ENCODE measurements at regions not wholly inside any gene's neighbourhood (a gene's known extent, or its start where the extent isn't known, plus 50 kb on each side); places are given as distances from the start of the nearest gene placed in this dataset.

GRCh38 chr11:87397011-87397865, 359.5 kb downstream of the TMEM135 start:
- no peak for DNase-seq (ENCODE audit: low spot score)
- H3K27me3 Mint-ChIP-seq (ENCODE audit: insufficient read depth): peaks cover 5% of the 10 kb centered on the region
- intact Hi-C loops (cut with micrococcal nuclease): no loop called here
- H3K4me3 Mint-ChIP-seq: no peak overlapping the region
- H3K36me3 Mint-ChIP-seq (ENCODE audit: low read depth): no peaks in the 10 kb centered on the region
- no peaks in the 10 kb centered on the region for H3K9me3 Mint-ChIP-seq
- no peaks in the 10 kb centered on the region for H3K4me1 Mint-ChIP-seq (ENCODE audit: low read depth)
- H3K27ac Mint-ChIP-seq: no peak overlapping the region

GRCh38 chr11:87394924-87395323, 357.2 kb downstream of the TMEM135 start:
- Mint-ChIP-seq H3K9me3 (no peaks in the 10 kb centered on the region), H3K4me3 (no peak overlapping the region), H3K27ac (no peak overlapping the region), H3K27me3 (ENCODE audit: insufficient read depth) (peaks cover 5% of the 10 kb centered on the region), H3K4me1 (ENCODE audit: low read depth) (no peaks in the 10 kb centered on the region), H3K36me3 (ENCODE audit: low read depth) (no peaks in the 10 kb centered on the region)
- DNase-seq (ENCODE audit: low spot score): no peak
- intact Hi-C loops (cut with micrococcal nuclease): no loop called here

DNA sequence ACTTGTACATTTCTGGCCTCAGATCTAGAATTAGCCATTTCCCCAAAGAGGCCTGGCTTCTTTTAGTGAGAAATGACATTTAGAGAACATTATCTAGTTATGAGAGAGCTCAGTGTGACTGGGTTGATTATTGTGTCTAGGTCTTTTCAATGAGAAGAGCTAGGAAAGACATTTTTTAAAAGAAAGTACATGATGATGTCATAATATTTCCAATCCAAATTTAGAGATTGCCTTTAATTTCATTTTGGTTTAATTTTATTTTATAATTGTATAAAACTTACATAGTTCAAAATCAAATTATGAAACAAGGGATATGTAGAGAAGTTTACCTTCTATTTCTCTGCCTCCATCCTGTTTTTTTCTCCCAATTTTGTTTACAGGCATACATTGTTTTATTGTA, 354.9 kb downstream of the TMEM135 start:
- no peak for DNase-seq (ENCODE audit: low spot score)
- Mint-ChIP-seq H3K9me3 (no peaks in the 10 kb centered on the region), H3K4me3 (no peak overlapping the region), H3K36me3 (ENCODE audit: low read depth) (no peaks in the 10 kb centered on the region), H3K27me3 (ENCODE audit: insufficient read depth) (peaks cover 5% of the 10 kb centered on the region), H3K27ac (no peak overlapping the region), H3K4me1 (ENCODE audit: low read depth) (no peaks in the 10 kb centered on the region)
- intact Hi-C loops (cut with micrococcal nuclease): no loop called here

DNA sequence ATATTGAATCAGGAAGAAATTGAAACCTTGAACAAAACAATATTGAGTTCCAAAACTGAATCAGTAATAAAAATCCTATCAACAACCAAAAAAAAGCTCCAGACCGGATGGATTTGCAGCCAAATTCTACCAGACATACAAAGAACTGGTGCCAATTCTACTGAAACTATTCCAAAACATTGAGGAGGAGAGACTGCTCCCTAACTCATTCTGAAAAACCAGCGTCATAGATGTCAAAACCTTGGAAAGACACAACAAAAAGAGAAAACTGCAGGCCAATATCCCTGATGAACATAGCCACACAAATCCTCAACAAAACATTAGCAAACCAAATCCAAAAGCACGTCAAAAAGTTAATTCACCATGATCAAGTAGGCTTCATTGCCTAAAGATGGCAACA, 353.8 kb downstream of the TMEM135 start:
- intact Hi-C loops (cut with micrococcal nuclease): no loop called here
- Mint-ChIP-seq H3K27ac (no peak overlapping the region), H3K4me3 (no peak overlapping the region), H3K4me1 (ENCODE audit: low read depth) (no peaks in the 10 kb centered on the region), H3K9me3 (no peaks in the 10 kb centered on the region), H3K27me3 (ENCODE audit: insufficient read depth) (no peaks in the 10 kb centered on the region), H3K36me3 (ENCODE audit: low read depth) (no peaks in the 10 kb centered on the region)
- DNase-seq (ENCODE audit: low spot score): no peak

GRCh38 chr11:87384078-87384729, 346.5 kb downstream of the TMEM135 start:
- H3K27ac Mint-ChIP-seq: no peak overlapping the region
- no peaks in the 10 kb centered on the region for H3K36me3 Mint-ChIP-seq (ENCODE audit: low read depth)
- H3K9me3 Mint-ChIP-seq: no peaks in the 10 kb centered on the region
- H3K4me1 Mint-ChIP-seq (ENCODE audit: low read depth): no peaks in the 10 kb centered on the region
- intact Hi-C loops (cut with micrococcal nuclease): no loop called here
- no peaks in the 10 kb centered on the region for H3K27me3 Mint-ChIP-seq (ENCODE audit: insufficient read depth)
- no peak for DNase-seq (ENCODE audit: low spot score)
- H3K4me3 Mint-ChIP-seq: no peak overlapping the region

DNA sequence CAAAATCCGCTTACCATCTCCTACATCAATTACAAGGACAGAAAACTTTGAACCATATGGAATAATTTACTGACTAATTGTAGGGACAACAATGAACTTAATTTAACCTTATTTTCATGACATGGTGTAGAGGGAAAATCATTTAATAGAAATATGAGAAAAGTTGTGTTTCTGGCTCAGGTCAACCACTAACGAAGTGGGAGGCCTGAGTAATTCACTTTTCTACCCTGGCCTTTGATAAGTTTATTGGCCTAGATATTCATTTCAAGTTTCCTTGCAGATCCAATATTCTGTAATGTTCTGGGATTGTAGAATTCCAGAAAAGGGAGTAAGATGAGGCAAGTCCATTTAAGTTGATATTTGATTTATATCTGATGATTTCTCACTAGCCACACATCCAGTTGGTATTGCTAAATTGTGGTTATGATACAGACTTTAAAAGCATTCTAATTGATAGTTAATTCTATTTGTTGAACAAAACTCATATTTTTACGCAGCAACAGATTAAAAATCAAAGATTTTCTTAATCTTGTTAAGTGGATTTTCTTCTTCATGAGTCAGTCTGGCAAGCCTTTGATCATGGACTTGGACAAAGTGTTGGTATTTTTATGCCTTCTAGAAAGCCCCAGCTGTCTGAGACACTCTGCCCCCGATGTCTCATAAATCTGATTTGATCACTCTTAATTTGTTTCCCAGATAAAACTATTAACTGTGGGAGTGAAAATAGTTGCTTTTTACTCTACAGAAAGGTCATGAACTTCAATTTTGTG, 336.5 kb downstream of the TMEM135 start:
- H3K27me3 Mint-ChIP-seq (ENCODE audit: insufficient read depth): peaks cover 11% of the 10 kb centered on the region
- no peak for DNase-seq (ENCODE audit: low spot score)
- H3K9me3 Mint-ChIP-seq: no peaks in the 10 kb centered on the region
- no peak overlapping the region for H3K4me3 Mint-ChIP-seq
- intact Hi-C loops (cut with micrococcal nuclease): no loop called here
- H3K36me3 Mint-ChIP-seq (ENCODE audit: low read depth): no peaks in the 10 kb centered on the region
- H3K4me1 Mint-ChIP-seq (ENCODE audit: low read depth): no peaks in the 10 kb centered on the region
- no peak overlapping the region for H3K27ac Mint-ChIP-seq
